ENCODE measurements at regions not wholly inside any gene's neighbourhood (a gene's known extent, or its start where the extent isn't known, plus 50 kb on each side); places are given as distances from the start of the nearest gene placed in this dataset.
A peak's percentile ranks its signal among the peaks of the same experiment; 100 is the strongest.

- H3K36me3 ChIP-seq (ENCODE audit: control insufficient read depth in 2 of 4, insufficient read depth in 4 of 4, low read length in 3 of 4), result no peaks in the 10 kb centered on the region
- no peak overlapping the region for H2BK5ac ChIP-seq (ENCODE audit: low read depth, low read length)
- no peak for DNase-seq (ENCODE audit: low read depth in 1 of 2, low spot score in 2 of 2)
- peak overlapping the region; percentile 65; the same call in 1 of the 2 replicates for H2AFZ ChIP-seq (ENCODE audit: low read length)
- no peak overlapping the region for H4K5ac ChIP-seq (ENCODE audit: insufficient read length, low read depth, low read length)
- no peaks in the 10 kb centered on the region for H3K23me2 ChIP-seq (ENCODE audit: low read depth, low read length)
- no peak overlapping the region for H3K56ac ChIP-seq (replicated peaks; ENCODE audit: insufficient read length, low read depth, low read length)
- no peaks in the 10 kb centered on the region for H3K9me3 ChIP-seq (ENCODE audit: insufficient read depth in 2 of 2, low read depth in 1 of 2, low read length in 1 of 2)
- H2BK12ac ChIP-seq (ENCODE audit: low read depth, low read length), result no peak overlapping the region
- H2AK5ac ChIP-seq (ENCODE audit: low read depth, low read length), result no peak overlapping the region
- no peak overlapping the region for H3K18ac ChIP-seq (ENCODE audit: extremely low read depth, low read length)
- no peak overlapping the region for H3K4me3 ChIP-seq (ENCODE audit: extremely low read depth in 1 of 4, insufficient read depth in 2 of 4, low read depth in 3 of 4, low read length in 4 of 4)
- H3K23ac ChIP-seq (ENCODE audit: insufficient read length), result no peak overlapping the region
- no peak overlapping the region for H3K27ac ChIP-seq (ENCODE audit: low read depth, low read length)
- no peaks in the 10 kb centered on the region for H4K20me1 ChIP-seq (replicated peaks in 1 of 2; ENCODE audit: control insufficient read depth in 1 of 2, insufficient read depth in 2 of 2, low read length in 2 of 2)
- ChIA-PET POLR2A (ENCODE audit: partially characterized antibody) (no interaction called here), CTCF (ENCODE audit: partially characterized antibody) (no interaction called here)
- H3K4me2 ChIP-seq (ENCODE audit: insufficient read depth in 1 of 2, low read depth in 2 of 2, low read length in 2 of 2), result no peak overlapping the region
- no peak overlapping the region for H4K8ac ChIP-seq (ENCODE audit: extremely low read depth, insufficient read depth, low read length)
- H2BK20ac ChIP-seq (ENCODE audit: low read length), result no peak overlapping the region
- no peaks in the 10 kb centered on the region for H3K79me2 ChIP-seq (ENCODE audit: control insufficient read depth in 1 of 2, insufficient read depth in 2 of 2, low read length in 2 of 2)
- peaks cover 0 to 3% (median under 1%) of the 10 kb centered on the region in 4 experiments; a peak in 1 of 7 replicates for H3K4me1 ChIP-seq (replicated peaks in 1 of 4; ENCODE audit: control insufficient read depth in 3 of 4, insufficient read depth in 4 of 4, low read length in 3 of 4)
- H3K4ac ChIP-seq (replicated peaks; ENCODE audit: insufficient read length, low read depth, low read length), result no peak overlapping the region
- no peaks in the 10 kb centered on the region for H3K27me3 ChIP-seq (replicated peaks in 1 of 4; ENCODE audit: control insufficient read depth in 3 of 4, extremely low read depth in 1 of 4, insufficient read depth in 3 of 4, low read length in 3 of 4)
- H3K79me1 ChIP-seq (ENCODE audit: low read depth, low read length), result no peaks in the 10 kb centered on the region
- no peak overlapping the region for H4K91ac ChIP-seq (replicated peaks; ENCODE audit: insufficient read length, low read length)
- H3K14ac ChIP-seq (ENCODE audit: insufficient read length), result no peak overlapping the region
- WGBS, 2 experiments (ENCODE audit: extremely low coverage in 1 of 2, insufficient coverage in 1 of 2, insufficient read length in 1 of 2, insufficient replicate concordance in 2 of 2, low coverage in 1 of 2, low lambda C conversion rate in 2 of 2, missing lambda C conversion rate in 1 of 2), result 97% methylated on average over 2 of the region's 2 CpGs; no CpG with 5 or more reads in 1 of the 2 experiments
- no peak overlapping the region for H2BK15ac ChIP-seq (ENCODE audit: low read length)
- no peak for FAIRE-seq
- no peak overlapping the region for H3K9ac ChIP-seq (replicated peaks in 1 of 4; ENCODE audit: extremely low read depth in 1 of 4, low read depth in 3 of 4, low read length in 3 of 4)
- TF ChIP-seq YY1 (IDR thresholded peaks at IDR 0.05; ENCODE audit: low read depth, low read length) (peak; percentile 50; the same call in 1 of the 2 replicates), ATF2 (IDR thresholded peaks at IDR 0.05; ENCODE audit: low read length) (no peak), BRCA1 (IDR thresholded peaks at IDR 0.05; ENCODE audit: low read depth, low read length) (no peak), KDM5A (IDR thresholded peaks at IDR 0.05; ENCODE audit: low read length) (no peak)
- H2BK120ac ChIP-seq (replicated peaks; ENCODE audit: low read depth, low read length), result no peak overlapping the region
These were observed 2012.3 kb upstream of the PIK3C3 start for GRCh38 chr18:39942702-39943101.

Data from H1 (cell line).